ENCODE measurements at regions not wholly inside any gene's neighbourhood (a gene's known extent, or its start where the extent isn't known, plus 50 kb on each side); places are given as distances from the start of the nearest gene placed in this dataset.

GRCh38 chr10:78807504-78808203, 261.1 kb upstream of the ZMIZ1 start:
- DNase-seq: no peak

GRCh38 chr10:78808286-78808685, 260.5 kb upstream of the ZMIZ1 start:
- DNase-seq: no peak

- peak; percentile 31 to 76 (median 66) for DNase-seq
These were observed 259.9 kb upstream of the ZMIZ1 start for GRCh38 chr10:78808736-78809367.

- peak in 1 of 4 experiments; percentile 12 for DNase-seq
These were observed 257.6 kb upstream of the ZMIZ1 start for GRCh38 chr10:78811174-78811573.

GRCh38 chr10:78812571-78813318, 256.0 kb upstream of the ZMIZ1 start:
- DNase-seq: no peak

- DNase-seq: no peak
These were observed 255.2 kb upstream of the ZMIZ1 start for GRCh38 chr10:78813526-78813925.

- no peak for DNase-seq
These were observed 254.8 kb upstream of the ZMIZ1 start for GRCh38 chr10:78813998-78814399.

GRCh38 chr10:78814407-78814806, 254.4 kb upstream of the ZMIZ1 start:
- no peak for DNase-seq

GRCh38 chr10:78815702-78816334, 252.9 kb upstream of the ZMIZ1 start:
- DNase-seq: no peak

- peak; percentile 44 to 82 (median 61) for DNase-seq
These were observed 251.4 kb upstream of the ZMIZ1 start for GRCh38 chr10:78817361-78817760.

- DNase-seq: no peak
These were observed 251.0 kb upstream of the ZMIZ1 start for GRCh38 chr10:78817804-78818203.

GRCh38 chr10:78819361-78820006, 249.3 kb upstream of the ZMIZ1 start:
- no peak for DNase-seq

GRCh38 chr10:78820007-78820362, 248.8 kb upstream of the ZMIZ1 start:
- no peak for DNase-seq

GRCh38 chr10:78821052-78821451, 247.7 kb upstream of the ZMIZ1 start:
- no peak for DNase-seq

- DNase-seq: no peak
These were observed 239.9 kb upstream of the ZMIZ1 start for GRCh38 chr10:78828647-78829539.

GRCh38 chr10:78829565-78829964, 239.2 kb upstream of the ZMIZ1 start:
- no peak for DNase-seq

- no peak for DNase-seq
These were observed 238.4 kb upstream of the ZMIZ1 start for GRCh38 chr10:78830062-78830975.

GRCh38 chr10:78830976-78831375, 237.8 kb upstream of the ZMIZ1 start:
- peak in 2 of 4 experiments; percentile 25 to 38 for DNase-seq

- DNase-seq: no peak
These were observed 237.3 kb upstream of the ZMIZ1 start for GRCh38 chr10:78831461-78831860.

- DNase-seq: no peak
These were observed 236.5 kb upstream of the ZMIZ1 start for GRCh38 chr10:78832281-78832680.

Data from suppressor macrophage (primary cell).